Prostate gland (tissue), 2 donors: ENCODE measurements at regions not wholly inside any gene's neighbourhood (a gene's known extent, or its start where the extent isn't known, plus 50 kb on each side); places are given as distances from the start of the nearest gene placed in this dataset.

Experiments
- DNase-seq: peaks from one replicate; pipeline ENCODE4 v3.0.0-alpha.2; 2019; ENCODE audit warnings: low spot score
- H3K27ac ChIP-seq, 2 donors: fragments of 200-600 bp; sonication (generic); 2 replicates each; pipeline ENCODE4 v1.5.1; 2017 to 2019
- H3K27me3 ChIP-seq: fragments of 200-600 bp; sonication (generic); replicated peaks from 2 replicates; pipeline ENCODE4 v1.5.1; 2019; ENCODE audit not compliant: insufficient read depth
- H3K36me3 ChIP-seq, 2 donors: fragments of 200-600 bp; sonication (generic); 1 replicate in 1 of 2; 2 replicates in 1 of 2; pipeline versions ENCODE4 v1.5.1 to v1.8.1; 2017 to 2019
- H3K4me1 ChIP-seq: fragments of 200-600 bp; sonication (generic); replicated peaks from 2 replicates; pipeline ENCODE4 v1.5.1; 2019
- H3K4me3 ChIP-seq, 2 donors: fragments of 200-600 bp; sonication (generic); 2 replicates each; pipeline ENCODE4 v1.5.1; 2017 to 2019
- H3K9me3 ChIP-seq: fragments of 200-600 bp; sonication (generic); 2 replicates; pipeline ENCODE4 v1.5.1; 2017
- POLR2A ChIP-seq: fragments of 450-650 bp; IDR thresholded peaks from one replicate; pipeline ENCODE4 v1.6.1; 2016; ENCODE audit warnings: antibody characterized with exemption, mild to moderate bottlenecking
- POLR2AphosphoS5 ChIP-seq: sonication (generic); formaldehyde crosslinking; IDR thresholded peaks from one replicate; pipeline ENCODE4 v1.6.1; 2017; ENCODE audit warnings: antibody characterized with exemption
- WGBS: methylation state at CpG from one replicate; pipeline ENCODE4 v1.1.5; 2018; 5-methylcytosine and 5-hydroxymethylcytosine counted together
- intact Hi-C: fragments of 100-400 bp; cut with DNase I; formaldehyde crosslinking; loops from one replicate; pipeline ENCODE4 v1.14.2; 2022
- TF ChIP-seq, protein P1 (sequence below), 4 experiments: fragments of 200-600 bp in 2 of 4; fragments of 450-650 bp in 2 of 4; sonication (generic) in 2 of 4; IDR thresholded peaks; 1 replicate in 3 of 4; 2 replicates in 1 of 4; pipeline ENCODE4 v1.5.1; 2016 to 2019; ENCODE audit warnings: antibody characterized with exemption in 4 of 4, mild to moderate bottlenecking in 2 of 4, moderate library complexity in 2 of 4

DNA sequence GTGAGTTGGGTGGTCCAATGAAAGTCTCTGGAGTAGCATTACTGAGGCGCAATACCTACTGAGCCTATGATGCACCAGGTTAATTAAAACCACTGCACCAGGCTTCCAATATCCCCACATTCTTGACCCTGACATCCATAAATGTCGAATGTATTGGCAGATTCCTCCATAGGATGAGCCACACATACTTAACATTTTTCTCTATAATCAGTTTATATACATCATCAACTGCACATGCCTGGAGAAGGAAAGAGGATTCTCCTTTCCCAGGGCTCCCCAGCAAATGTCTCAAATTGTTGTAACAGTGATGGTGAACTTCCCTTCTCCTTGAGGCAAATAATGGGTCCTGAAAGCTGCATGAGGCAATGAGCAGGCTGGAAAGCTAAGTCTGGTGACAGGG, 82.3 kb upstream of the LPP start:
- WGBS: 80% methylated on average over 2 of the region's 2 CpGs
- Histone ChIP-seq H3K36me3 (no peaks in the 10 kb centered on the region), H3K27ac (no peak overlapping the region), H3K4me3 (no peak overlapping the region), H3K9me3 (no peaks in the 10 kb centered on the region), H3K27me3 (no peaks in the 10 kb centered on the region), H3K4me1 (no peaks in the 10 kb centered on the region)
- no peak for DNase-seq
- intact Hi-C loops: no loop called here
- TF ChIP-seq POLR2A: no peak
- TF ChIP-seq, protein P1, sequence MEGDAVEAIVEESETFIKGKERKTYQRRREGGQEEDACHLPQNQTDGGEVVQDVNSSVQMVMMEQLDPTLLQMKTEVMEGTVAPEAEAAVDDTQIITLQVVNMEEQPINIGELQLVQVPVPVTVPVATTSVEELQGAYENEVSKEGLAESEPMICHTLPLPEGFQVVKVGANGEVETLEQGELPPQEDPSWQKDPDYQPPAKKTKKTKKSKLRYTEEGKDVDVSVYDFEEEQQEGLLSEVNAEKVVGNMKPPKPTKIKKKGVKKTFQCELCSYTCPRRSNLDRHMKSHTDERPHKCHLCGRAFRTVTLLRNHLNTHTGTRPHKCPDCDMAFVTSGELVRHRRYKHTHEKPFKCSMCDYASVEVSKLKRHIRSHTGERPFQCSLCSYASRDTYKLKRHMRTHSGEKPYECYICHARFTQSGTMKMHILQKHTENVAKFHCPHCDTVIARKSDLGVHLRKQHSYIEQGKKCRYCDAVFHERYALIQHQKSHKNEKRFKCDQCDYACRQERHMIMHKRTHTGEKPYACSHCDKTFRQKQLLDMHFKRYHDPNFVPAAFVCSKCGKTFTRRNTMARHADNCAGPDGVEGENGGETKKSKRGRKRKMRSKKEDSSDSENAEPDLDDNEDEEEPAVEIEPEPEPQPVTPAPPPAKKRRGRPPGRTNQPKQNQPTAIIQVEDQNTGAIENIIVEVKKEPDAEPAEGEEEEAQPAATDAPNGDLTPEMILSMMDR (IDR thresholded peaks at IDR 0.05): no peak
- no peak for TF ChIP-seq POLR2AphosphoS5

DNA sequence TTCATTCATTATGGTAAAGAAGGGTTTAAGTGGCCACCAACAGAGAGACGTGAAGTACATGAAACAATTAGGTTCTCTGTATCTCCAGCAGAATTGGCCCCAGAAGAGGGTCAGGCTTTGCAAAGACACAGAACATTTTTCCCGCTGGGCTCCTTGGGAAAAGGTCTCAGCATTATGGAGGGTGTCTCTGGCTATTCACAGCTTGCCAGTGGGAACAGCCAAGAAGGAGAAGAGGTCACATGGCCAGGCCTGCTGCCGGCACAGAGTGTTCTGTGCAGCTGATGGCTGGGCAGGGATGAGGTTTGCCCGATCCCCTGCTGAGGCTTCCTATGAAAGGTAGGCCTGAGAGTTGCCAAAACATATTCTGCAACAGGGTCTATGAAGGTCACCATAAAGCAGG, 77.8 kb upstream of the LPP start:
- intact Hi-C loops: no loop called here
- peak overlapping the region; percentile 31 to 70 for H3K27ac ChIP-seq
- DNase-seq: no peak
- H3K4me3 ChIP-seq: no peak overlapping the region
- WGBS: 60% methylated on average over 4 of the region's 4 CpGs
- no peaks in the 10 kb centered on the region for H3K36me3 ChIP-seq
- no peaks in the 10 kb centered on the region for H3K9me3 ChIP-seq
- H3K27me3 ChIP-seq: no peaks in the 10 kb centered on the region
- TF ChIP-seq, protein P1 (IDR thresholded peaks at IDR 0.05): no peak
- peak; percentile 61 for TF ChIP-seq POLR2AphosphoS5
- no peaks in the 10 kb centered on the region for H3K4me1 ChIP-seq

DNA sequence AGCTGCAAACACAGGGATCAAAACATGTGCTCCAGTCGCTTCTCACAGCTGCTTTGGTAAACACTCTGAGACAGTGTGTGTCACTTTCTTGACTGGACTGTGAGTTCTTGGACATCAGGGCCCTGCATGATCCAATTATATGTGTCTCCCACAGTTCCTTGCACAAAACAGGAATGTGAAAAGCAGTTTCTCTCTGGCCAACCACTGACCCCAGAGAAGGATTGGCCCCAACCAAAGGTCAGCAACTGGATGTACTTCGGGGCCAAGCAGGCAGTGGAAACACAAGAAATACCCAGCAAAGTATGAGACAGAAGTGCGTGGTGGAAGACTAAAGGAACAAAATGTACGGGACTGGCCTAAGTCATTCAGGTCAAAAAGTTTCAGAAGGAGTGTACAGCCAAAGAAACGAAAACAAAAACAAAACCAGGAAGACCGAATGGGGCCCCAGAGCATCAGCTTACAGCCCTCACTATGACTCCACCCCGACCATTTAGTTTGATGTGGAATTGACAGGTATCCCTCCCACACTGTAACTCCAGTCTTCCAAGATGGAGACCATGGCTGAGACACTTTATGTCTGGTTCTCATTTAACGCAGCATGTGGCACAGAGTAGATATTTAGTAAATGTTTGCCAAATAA, 76.7 kb upstream of the LPP start:
- peak; percentile 56 for DNase-seq
- Histone ChIP-seq H3K4me1 (no peaks in the 10 kb centered on the region), H3K27me3 (no peaks in the 10 kb centered on the region), H3K27ac (peak overlapping the region; percentile 31 to 70), H3K4me3 (no peak overlapping the region), H3K9me3 (no peaks in the 10 kb centered on the region), H3K36me3 (no peaks in the 10 kb centered on the region)
- peak; percentile 79 for TF ChIP-seq POLR2AphosphoS5
- TF ChIP-seq, protein P1 (IDR thresholded peaks at IDR 0.05): no peak
- intact Hi-C loops: no loop called here
- 66% methylated on average over 8 of the region's 8 CpGs for whole genome bisulfite sequencing

DNA sequence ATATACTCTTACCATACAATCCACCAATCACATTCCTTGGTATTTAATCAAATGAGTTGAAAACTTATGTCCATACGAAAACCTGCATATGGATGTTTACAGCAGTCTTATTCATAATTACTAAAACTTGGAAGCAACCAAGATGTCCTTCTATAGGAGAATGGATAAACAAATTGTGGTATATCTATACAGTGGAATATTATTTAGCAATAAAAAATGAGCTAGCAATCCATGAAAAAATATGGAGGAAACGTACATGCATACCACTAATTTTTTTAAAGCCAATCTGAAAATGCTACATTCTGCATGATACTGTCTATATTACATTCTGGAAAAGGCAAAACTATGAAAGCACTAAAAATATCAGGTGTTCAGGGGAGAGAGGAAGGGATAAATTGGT, 73.9 kb upstream of the LPP start:
- H3K27ac ChIP-seq: no peak overlapping the region
- H3K9me3 ChIP-seq: no peaks in the 10 kb centered on the region
- no peaks in the 10 kb centered on the region for H3K36me3 ChIP-seq
- H3K4me3 ChIP-seq: no peak overlapping the region
- no peaks in the 10 kb centered on the region for H3K4me1 ChIP-seq
- 95% methylated on average over 2 of the region's 2 CpGs for WGBS
- TF ChIP-seq POLR2AphosphoS5: no peak
- TF ChIP-seq POLR2A: no peak
- TF ChIP-seq, protein P1 (IDR thresholded peaks at IDR 0.05): no peak
- DNase-seq: no peak
- intact Hi-C loops: no loop called here
- no peaks in the 10 kb centered on the region for H3K27me3 ChIP-seq

DNA sequence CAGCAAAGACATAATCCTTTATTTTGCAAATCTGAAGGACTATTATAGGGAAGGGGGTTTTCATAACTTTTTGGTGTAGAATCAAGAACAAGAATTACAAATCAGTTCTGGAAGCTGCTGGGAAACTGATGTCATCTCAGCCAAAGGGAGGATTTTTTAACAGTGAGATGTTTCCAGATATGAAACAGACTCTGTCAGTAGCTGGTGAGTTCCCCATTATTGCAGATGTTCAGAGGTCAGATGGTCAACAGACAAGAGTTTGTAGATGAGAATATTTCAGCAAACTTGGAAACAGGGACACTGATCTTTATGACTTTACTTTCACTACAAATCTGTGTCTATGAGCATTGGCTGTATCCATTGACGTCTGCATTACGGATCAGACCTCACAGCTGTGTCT, 71.9 kb upstream of the LPP start:
- no peak for TF ChIP-seq POLR2AphosphoS5
- DNase-seq: no peak
- WGBS: 44% methylated on average over 2 of the region's 2 CpGs
- H3K4me1 ChIP-seq: no peaks in the 10 kb centered on the region
- no peaks in the 10 kb centered on the region for H3K9me3 ChIP-seq
- H3K4me3 ChIP-seq: no peak overlapping the region
- intact Hi-C loops: no loop called here
- H3K36me3 ChIP-seq: no peaks in the 10 kb centered on the region
- no peaks in the 10 kb centered on the region for H3K27me3 ChIP-seq
- H3K27ac ChIP-seq: no peak overlapping the region
